Stimulated activated effector memory CD8-positive, alpha-beta T cell treated with anti-CD3 and anti-CD28 coated beads, Interleukin-12 subunit alpha, Interleukin-12 subunit beta, amount 100 ng/mL, for 72 hours (primary cell): ENCODE measurements at regions not wholly inside any gene's neighbourhood (a gene's known extent, or its start where the extent isn't known, plus 50 kb on each side); places are given as distances from the start of the nearest gene placed in this dataset.
A peak's percentile ranks its signal among the peaks of the same experiment; 100 is the strongest.

ENCODE experiments used
- ATAC-seq: fragments of 150-1000 bp; cut with Tn5 transposase; 2 replicates; pipeline ENCODE4 v1.10.0; 2021
- DNase-seq, 2 donors: peaks; one replicate each; pipeline ENCODE4 v3.0.0; 2021 to 2022; ENCODE audit warnings: low spot score in 2 of 2
- H3K27ac Mint-ChIP-seq: one replicate; pipeline ENCODE4 v1.8.0; 2022; ENCODE audit warnings: mild to moderate bottlenecking, mixed read lengths
- H3K36me3 Mint-ChIP-seq: one replicate; pipeline ENCODE4 v1.8.0; 2022; ENCODE audit warnings: mild to moderate bottlenecking, mixed read lengths
- H3K4me1 Mint-ChIP-seq: one replicate; pipeline ENCODE4 v1.8.0; 2022; ENCODE audit warnings: mixed read lengths
- H3K4me3 Mint-ChIP-seq: one replicate; pipeline ENCODE4 v1.8.0; 2022; ENCODE audit warnings: mild to moderate bottlenecking, mixed read lengths
- H3K9me3 Mint-ChIP-seq: one replicate; pipeline ENCODE4 v1.8.0; 2022; ENCODE audit warnings: mixed read lengths

DNA sequence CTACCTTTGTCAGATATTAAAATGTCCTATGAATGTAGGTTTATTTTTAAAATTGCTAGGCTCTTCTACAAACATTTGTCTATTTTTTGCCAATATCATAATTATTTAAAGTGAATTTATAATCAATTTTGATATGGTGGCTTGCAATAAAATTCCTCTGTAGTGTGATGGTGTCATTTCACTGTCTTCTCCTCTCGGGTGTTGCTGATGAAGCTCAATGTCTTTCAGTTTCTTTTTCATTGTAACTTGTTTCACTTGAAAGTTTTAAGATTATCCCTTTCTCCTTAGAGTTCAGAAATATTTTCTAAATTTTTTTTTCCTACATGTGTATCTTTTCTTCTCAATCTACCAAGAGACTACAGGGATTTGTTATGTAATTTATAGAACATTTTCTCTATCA, 267.1 kb upstream of the EDNRB start:
- Mint-ChIP-seq H3K9me3 (no peaks in the 10 kb centered on the region), H3K36me3 (no peaks in the 10 kb centered on the region), H3K27ac (no peak overlapping the region), H3K4me3 (no peak overlapping the region), H3K4me1 (no peaks in the 10 kb centered on the region)
- ATAC-seq (no peak), DNase-seq (no peak)

DNA sequence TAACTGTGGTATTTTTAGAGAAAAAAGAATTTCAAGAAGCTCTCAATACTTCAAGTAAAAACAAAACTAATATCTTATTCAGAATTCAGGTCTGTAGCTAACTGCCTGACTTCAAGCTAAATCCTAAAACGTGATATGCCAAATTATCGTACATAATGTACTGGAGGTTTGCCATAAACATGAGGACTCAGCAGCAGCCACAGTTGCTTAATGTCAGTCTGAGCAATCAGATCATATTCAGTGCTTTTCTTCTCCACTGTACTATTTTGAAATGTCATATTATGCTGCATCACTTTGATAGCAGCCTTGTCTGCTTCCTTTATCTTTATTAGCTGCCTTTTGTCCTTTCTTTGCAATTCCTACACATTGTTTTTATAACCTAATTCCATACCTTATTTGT, 265.1 kb upstream of the EDNRB start:
- DNase-seq (no peak), ATAC-seq (no peak)
- H3K9me3 Mint-ChIP-seq = no peaks in the 10 kb centered on the region

DNA sequence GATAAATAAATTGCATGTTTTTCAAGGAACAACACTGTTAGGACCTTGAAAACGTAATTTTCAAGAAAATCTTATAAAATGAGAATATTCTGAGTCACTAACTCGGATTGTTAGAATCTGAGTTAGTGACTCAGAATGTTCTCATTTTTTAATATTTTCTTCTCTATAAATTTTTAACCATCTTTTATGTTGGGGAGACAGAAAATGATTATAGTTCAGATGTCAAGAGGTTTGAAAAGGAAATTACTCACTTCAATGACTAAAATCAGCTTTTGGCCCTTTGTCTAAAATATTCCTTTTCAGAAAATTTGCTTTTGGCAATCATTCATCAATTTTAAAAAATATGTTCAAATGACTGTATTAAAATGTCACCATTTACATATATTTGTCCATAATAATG, 264.2 kb upstream of the EDNRB start:
- Mint-ChIP-seq H3K27ac (no peak overlapping the region), H3K4me1 (no peaks in the 10 kb centered on the region), H3K9me3 (no peaks in the 10 kb centered on the region), H3K4me3 (no peak overlapping the region), H3K36me3 (no peaks in the 10 kb centered on the region)
- ATAC-seq (no peak), DNase-seq (no peak)

More for the DNA sequence above, 265.1 kb upstream of the EDNRB start:
- Mint-ChIP-seq H3K27ac (no peak overlapping the region), H3K36me3 (no peaks in the 10 kb centered on the region), H3K4me3 (no peak overlapping the region), H3K4me1 (no peaks in the 10 kb centered on the region)

DNA sequence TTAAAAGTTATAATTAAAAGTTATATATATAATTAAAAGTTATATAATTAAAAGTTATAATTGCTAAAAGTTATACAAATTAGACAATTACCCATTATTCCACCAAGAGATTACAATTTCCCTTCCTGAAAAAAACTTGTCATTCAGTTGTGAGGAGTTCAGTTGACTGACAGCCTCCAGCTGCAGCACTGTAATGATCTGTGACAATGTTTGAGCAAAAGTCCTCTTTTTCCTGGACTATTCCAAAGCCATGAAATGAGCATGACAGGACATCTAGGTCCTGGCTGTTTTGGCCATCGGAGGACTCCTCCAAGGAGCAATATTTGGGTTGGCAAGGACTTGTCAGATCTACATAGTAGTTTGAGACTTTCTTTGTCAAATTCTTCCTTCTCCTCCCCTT, 258.7 kb upstream of the EDNRB start:
- no peaks in the 10 kb centered on the region for H3K36me3 Mint-ChIP-seq
- no peak overlapping the region for H3K27ac Mint-ChIP-seq
- no peak overlapping the region for H3K4me3 Mint-ChIP-seq
- ATAC-seq (no peak), DNase-seq (no peak)
- H3K9me3 Mint-ChIP-seq = no peaks in the 10 kb centered on the region
- H3K4me1 Mint-ChIP-seq = no peaks in the 10 kb centered on the region

DNA sequence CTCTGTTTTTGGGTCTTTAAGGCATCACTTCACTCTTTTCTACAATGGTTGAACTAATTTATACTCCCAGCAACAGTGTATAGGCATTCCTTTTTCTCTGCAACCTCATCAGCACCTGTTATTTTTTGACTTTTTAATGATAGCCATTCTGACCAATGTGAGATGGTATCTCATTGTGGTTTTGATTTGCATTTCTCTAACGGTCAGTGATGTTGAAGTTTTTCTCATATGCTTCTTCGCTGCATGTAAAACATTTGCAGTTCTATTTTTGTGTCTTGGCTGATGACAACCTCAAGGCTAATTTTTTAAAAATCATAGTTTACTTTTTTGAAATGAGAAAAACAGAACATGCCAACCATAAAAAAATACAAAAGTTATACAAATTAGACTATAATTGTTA, 258.2 kb upstream of the EDNRB start:
- Mint-ChIP-seq H3K9me3 (no peaks in the 10 kb centered on the region), H3K4me1 (no peaks in the 10 kb centered on the region), H3K27ac (no peak overlapping the region), H3K36me3 (no peaks in the 10 kb centered on the region), H3K4me3 (no peak overlapping the region)
- no peak for DNase-seq
- ATAC-seq = no peak

DNA sequence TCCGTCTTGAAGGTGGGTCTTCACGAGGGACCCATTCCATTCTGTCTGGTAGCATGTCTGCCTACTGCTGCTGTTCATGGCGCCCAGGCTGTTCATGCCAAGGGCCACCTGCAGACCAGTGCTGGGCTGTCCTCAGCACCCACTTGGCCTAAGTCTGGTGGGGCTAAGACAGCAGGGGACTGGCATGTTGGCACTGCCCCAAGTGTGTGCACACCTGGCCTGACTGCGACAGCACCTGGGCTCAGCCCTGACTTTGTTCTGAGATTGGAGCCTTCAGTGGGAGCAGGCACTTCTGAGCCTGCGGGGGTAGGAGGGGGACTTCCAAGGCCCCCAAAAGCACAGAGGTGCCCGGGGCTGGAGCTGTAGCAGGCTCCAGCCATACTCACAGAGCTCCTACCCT, 250.8 kb upstream of the EDNRB start:
- DNase-seq (no peak), ATAC-seq (peak; percentile 55)
- Mint-ChIP-seq H3K4me3 (no peak overlapping the region), H3K9me3 (no peaks in the 10 kb centered on the region), H3K27ac (no peak overlapping the region), H3K4me1 (no peaks in the 10 kb centered on the region), H3K36me3 (no peaks in the 10 kb centered on the region)

DNA sequence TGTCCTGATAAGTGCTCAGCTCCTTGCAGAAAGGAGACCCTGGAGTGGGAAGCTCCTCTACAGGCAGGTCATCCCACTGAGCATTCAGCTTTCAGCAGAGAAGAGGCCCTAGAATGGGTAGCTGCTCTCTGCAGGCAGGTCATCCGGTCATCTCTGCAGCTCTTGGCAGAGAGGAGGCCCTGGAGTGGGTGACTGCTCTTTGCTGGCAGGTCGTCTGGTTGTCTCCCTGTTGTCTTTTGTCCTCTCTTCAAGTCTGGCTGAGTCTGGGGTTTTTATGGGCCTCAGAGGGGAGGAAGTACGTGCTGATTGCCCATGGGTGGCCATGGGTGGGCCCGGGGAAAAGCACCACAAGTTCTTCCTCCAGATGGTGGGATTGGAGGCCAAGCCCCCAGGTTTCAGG, 250.3 kb upstream of the EDNRB start:
- Mint-ChIP-seq H3K9me3 (no peaks in the 10 kb centered on the region), H3K27ac (no peak overlapping the region), H3K36me3 (no peaks in the 10 kb centered on the region), H3K4me3 (no peak overlapping the region), H3K4me1 (no peaks in the 10 kb centered on the region)
- DNase-seq (no peak), ATAC-seq (peak; percentile 47)

DNA sequence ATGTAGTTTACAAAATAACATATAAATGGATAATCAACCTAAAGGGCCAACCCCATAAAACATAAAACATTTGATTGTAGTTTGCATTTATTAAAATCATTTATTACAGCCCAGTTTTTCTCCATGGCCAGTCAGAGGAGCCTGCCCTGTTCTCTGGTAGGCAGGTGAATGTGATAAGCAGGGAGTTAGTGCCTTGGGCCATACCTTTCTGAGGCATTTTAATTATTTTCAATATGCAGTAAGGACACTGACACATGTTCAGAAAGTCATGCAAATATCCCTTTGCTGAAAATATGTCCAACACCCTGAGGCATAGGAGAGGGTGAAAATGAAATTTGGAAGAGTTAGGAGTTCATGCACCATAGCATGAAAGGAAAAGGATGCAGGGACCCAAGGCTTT, 242.6 kb upstream of the EDNRB start:
- Mint-ChIP-seq H3K4me3 (no peak overlapping the region), H3K9me3 (no peaks in the 10 kb centered on the region), H3K4me1 (no peaks in the 10 kb centered on the region), H3K27ac (no peak overlapping the region), H3K36me3 (no peaks in the 10 kb centered on the region)
- DNase-seq = no peak
- ATAC-seq = no peak

DNA sequence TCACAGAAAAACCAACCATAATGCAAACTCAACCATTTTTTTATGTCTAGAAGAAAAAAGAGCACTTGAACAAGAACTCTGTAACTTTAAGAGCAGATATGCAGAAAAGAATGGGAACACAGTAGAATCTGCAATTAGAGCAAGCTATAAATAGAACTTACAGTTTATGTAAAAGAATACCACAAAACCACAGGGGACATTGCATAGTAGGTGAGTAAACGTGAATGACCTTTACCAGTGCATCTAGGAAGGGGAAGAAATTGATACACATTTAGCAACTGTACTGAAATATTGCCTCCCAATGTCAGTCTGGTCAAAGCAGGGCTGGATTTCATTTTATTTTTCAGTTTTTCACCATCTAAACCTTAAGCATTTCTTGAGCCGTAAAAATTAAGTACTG, 242.2 kb upstream of the EDNRB start:
- Mint-ChIP-seq H3K4me1 (no peaks in the 10 kb centered on the region), H3K36me3 (no peaks in the 10 kb centered on the region), H3K27ac (no peak overlapping the region), H3K4me3 (no peak overlapping the region), H3K9me3 (peaks cover under 1% of the 10 kb centered on the region)
- no peak for DNase-seq
- ATAC-seq = no peak

DNA sequence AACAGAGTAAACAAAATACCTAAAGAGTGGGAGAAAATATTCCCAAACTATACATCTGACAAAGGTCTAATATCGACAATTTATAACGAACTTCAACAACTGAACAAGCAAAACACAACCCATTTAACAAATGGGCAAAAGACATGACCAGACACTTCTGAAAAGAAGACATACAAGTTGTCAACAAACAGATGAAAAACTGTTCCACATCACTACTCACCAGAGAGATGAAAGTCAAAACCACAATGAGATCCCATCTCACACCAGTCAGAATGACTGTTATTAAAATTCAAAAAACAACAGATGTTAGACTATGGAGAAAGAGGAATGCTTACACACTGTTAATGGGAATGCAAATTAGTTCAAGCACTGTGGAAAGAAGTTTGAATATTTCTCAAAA, 233.8 kb upstream of the EDNRB start:
- Mint-ChIP-seq H3K4me1 (no peaks in the 10 kb centered on the region), H3K36me3 (no peaks in the 10 kb centered on the region), H3K4me3 (no peak overlapping the region), H3K27ac (no peak overlapping the region), H3K9me3 (peaks cover 7% of the 10 kb centered on the region)
- ATAC-seq = no peak
- DNase-seq = no peak

DNA sequence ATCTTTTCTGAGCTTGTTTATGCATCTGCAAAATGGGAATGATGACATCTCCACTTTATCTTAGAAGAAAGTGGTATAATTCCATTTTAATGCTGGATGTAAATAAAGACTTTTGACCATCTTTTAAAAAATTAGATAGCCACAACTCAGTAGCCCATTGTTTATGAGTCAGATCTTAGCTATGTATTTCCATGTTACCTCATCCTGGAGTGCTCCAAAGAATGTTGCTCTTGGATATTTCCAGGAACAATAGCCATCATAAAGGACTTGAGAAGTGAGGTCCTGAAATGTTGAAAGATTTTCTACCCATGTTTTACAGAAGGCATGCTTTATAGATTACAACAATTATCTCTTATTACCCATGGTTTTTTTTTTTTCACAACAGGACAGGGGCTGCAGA, 229.3 kb upstream of the EDNRB start:
- no peaks in the 10 kb centered on the region for H3K36me3 Mint-ChIP-seq
- ATAC-seq (no peak), DNase-seq (no peak)
- H3K4me1 Mint-ChIP-seq = no peaks in the 10 kb centered on the region
- no peak overlapping the region for H3K4me3 Mint-ChIP-seq
- H3K9me3 Mint-ChIP-seq = no peaks in the 10 kb centered on the region
- H3K27ac Mint-ChIP-seq = no peak overlapping the region

DNA sequence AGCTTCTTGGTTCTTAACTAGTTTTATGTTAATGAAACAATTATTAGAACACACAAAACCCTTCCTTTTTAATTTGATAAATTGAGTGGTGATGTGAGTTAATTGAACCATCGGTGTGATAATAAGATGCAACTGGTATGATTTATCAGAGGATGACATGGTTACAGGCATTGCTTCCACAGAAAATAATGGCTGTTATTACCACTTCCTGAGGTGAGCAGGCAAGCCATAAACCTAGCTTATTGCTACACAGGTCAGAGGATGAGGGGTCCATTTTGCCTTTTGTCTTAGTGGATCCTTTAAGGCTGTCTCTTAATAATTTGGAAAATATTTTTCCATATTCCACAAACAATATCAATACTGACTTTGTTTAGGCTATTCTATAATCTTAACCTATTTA, 226.6 kb upstream of the EDNRB start:
- Mint-ChIP-seq H3K9me3 (no peaks in the 10 kb centered on the region), H3K27ac (no peak overlapping the region)
- no peak for ATAC-seq

DNA sequence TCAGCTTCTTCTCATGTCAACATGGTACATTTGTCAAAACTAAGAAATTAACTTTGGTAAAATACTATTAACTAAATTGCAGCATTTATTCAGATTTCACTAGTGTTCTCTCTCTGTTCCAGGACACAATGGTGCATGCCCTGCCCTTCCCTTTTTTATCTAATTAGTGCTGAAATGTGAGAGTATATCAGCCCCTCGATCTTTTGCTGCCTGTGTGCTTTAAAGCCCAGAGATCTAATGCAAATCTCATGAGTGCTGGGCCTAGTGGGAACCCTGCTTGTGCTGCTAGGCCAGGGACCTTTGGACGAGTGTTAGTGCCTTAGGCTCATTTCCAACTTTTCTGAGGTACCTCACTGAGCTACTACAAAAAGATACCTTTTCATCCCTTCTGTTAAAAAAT, 221.1 kb upstream of the EDNRB start:
- no peak overlapping the region for H3K4me3 Mint-ChIP-seq
- DNase-seq = no peak

More for the DNA sequence above, 226.6 kb upstream of the EDNRB start:
- H3K4me3 Mint-ChIP-seq = no peak overlapping the region
- no peaks in the 10 kb centered on the region for H3K4me1 Mint-ChIP-seq
- H3K36me3 Mint-ChIP-seq = no peaks in the 10 kb centered on the region
- DNase-seq = no peak

DNA sequence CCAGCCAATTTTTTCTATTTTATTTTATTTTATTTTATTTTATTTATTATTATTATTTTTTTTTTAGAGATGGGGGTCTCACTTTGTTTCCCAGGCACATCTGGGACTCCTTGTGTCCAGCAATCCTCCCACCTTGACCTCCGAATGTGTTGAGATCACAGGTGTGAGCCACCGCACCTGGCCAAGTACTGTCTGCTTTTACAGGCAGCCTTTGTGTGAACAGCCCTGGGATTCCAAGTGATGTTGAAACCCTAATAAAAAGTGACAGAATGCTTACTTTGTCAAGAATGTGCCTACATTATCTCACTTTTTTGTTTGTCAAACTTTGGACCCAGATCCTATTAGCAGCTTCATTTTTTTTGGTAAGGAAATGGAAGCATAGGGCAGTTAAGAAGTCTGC, 220.1 kb upstream of the EDNRB start:
- H3K36me3 Mint-ChIP-seq = no peaks in the 10 kb centered on the region
- H3K27ac Mint-ChIP-seq = no peak overlapping the region
- peaks cover 7% of the 10 kb centered on the region for H3K4me1 Mint-ChIP-seq
- no peak overlapping the region for H3K4me3 Mint-ChIP-seq
- no peak for ATAC-seq
- no peak for DNase-seq
- H3K9me3 Mint-ChIP-seq = no peaks in the 10 kb centered on the region

More for the DNA sequence above, 221.1 kb upstream of the EDNRB start:
- Mint-ChIP-seq H3K4me1 (peaks cover 7% of the 10 kb centered on the region), H3K27ac (no peak overlapping the region), H3K36me3 (no peaks in the 10 kb centered on the region), H3K9me3 (no peaks in the 10 kb centered on the region)
- no peak for ATAC-seq

DNA sequence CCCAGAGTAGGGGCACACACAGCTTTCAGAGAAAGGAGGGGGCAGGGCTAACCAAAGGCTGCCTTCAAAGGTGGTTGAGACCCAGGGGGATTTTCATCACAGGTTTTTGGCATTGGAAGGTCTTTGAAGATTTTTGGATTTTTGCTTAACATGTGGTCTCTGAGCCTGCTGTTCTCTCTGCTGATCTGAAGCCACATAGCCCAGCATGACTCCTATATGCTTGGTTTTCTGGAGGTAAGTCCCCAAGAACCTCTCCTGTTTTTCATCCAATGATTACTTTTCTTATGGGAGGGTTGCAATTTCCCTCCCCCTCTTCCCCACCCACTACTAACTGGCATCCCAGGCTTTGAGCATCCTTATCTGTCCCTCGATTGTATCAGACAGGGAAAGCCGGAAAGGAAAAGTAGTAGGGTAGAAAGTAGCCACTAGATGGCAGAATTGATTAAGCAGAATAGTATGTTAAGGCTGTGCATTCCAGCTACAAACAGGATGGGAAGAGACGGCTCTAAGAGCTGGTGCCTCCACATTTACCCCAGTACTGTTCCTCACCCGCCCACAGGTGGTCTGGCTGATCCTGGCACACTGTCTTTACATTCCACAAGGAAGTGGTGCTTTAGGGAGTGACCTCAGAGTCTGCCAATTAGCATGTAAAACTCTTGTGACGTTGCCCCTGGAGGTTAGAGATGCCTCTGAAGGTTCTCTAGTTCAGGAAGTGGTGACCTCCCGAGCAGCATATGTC, 218.9 kb upstream of the EDNRB start:
- peaks cover 7% of the 10 kb centered on the region for H3K4me1 Mint-ChIP-seq
- DNase-seq (peak in 1 of 2 donors; percentile 52), ATAC-seq (peak; percentile 81)
- H3K9me3 Mint-ChIP-seq = no peaks in the 10 kb centered on the region
- no peaks in the 10 kb centered on the region for H3K36me3 Mint-ChIP-seq
- H3K4me3 Mint-ChIP-seq = peak overlapping the region; percentile 50
- no peak overlapping the region for H3K27ac Mint-ChIP-seq

DNA sequence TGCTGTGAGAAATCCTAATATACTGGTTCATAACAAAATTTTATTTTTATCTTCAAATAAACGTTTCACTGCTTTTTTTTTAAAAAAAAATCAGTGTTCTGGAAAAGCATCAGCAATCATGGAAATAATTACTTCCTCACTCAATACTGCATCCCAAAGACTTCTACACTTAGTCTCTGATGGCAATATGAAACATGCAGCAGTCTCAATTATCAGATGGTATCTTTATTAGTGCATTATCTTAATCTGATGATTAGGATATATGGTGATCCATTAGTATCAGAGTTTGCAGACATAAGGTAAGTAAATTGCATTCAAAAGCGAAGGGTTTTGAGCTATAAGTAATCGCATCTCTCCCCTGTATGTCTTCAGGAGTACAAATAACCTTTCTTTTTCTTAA, 218.3 kb upstream of the EDNRB start:
- ATAC-seq (no peak), DNase-seq (no peak)
- no peak overlapping the region for H3K4me3 Mint-ChIP-seq
- H3K27ac Mint-ChIP-seq = no peak overlapping the region
- H3K9me3 Mint-ChIP-seq = no peaks in the 10 kb centered on the region
- no peaks in the 10 kb centered on the region for H3K36me3 Mint-ChIP-seq
- H3K4me1 Mint-ChIP-seq = peaks cover 7% of the 10 kb centered on the region

DNA sequence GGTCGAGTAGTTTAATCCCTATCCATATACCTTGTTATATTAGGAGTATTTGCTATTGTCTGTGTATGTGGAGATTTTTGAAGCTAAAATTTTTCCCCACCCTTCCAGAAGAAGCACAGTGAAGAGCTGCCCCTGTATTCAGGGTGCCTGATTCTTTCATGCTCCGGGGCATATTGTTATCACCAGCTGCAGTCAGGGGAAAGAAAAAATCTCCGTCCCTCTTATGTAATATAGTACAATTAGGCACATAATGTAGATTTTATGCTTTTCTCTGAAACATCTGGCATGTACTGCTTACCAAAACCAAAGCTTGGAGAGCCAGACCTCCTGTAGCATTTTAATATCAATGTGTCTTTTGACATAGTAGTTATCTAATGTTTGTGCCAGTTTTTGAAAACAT, 214.9 kb upstream of the EDNRB start:
- DNase-seq (no peak), ATAC-seq (no peak)
- Mint-ChIP-seq H3K27ac (no peak overlapping the region), H3K4me3 (no peak overlapping the region), H3K36me3 (no peaks in the 10 kb centered on the region), H3K4me1 (peaks cover 7% of the 10 kb centered on the region), H3K9me3 (no peaks in the 10 kb centered on the region)
